HepG2 (cell line): ENCODE measurements at regions not wholly inside any gene's neighbourhood (a gene's known extent, or its start where the extent isn't known, plus 50 kb on each side); places are given as distances from the start of the nearest gene placed in this dataset.

Experiments
- ATAC-seq: fragments of 200-7000 bp; cut with Tn5 transposase; 3 replicates; pipeline ENCODE4 v1.9.1; 2020; ENCODE audit warnings: mild to moderate bottlenecking, moderate library complexity
- BruUV-seq: library from RNA; stranded (reverse); fragments of 400-500 nt; replicated peaks from 2 replicates; lab custom pipeline; 2021; lab: Mats Ljungman, UMichigan
- CTCF ChIA-PET: fragments of 300-600 bp; formaldehyde crosslinking; extraction: SDS; loops from one replicate; lab custom pipeline; 2021; ENCODE audit warnings: low total read pairs, inconsistent platforms, low intra/inter-chr PET ratio; lab: Yijun Ruan, JAX
- POLR2A ChIA-PET: fragments of 350-600 bp; sonication (Branson Sonifier 250); formaldehyde crosslinking; loops from one replicate; lab custom pipeline; 2020; ENCODE audit warnings: antibody characterized with exemption, inconsistent platforms; lab: Yijun Ruan, JAX
- DNase-seq: peaks from one replicate; pipeline ENCODE4 v3.0.0-alpha.2; 2015; ENCODE audit warnings: low spot score
- FAIRE-seq: peaks from 3 replicates; lab custom pipeline; 2011; peaks lifted over from hg19 to GRCh38; lab: Jason Lieb, UNC
- H2AFZ ChIP-seq: one replicate; pipeline ENCODE4 v1.6.1; 2011; ENCODE audit warnings: low read length, inconsistent platforms
- H3K27ac ChIP-seq: fragments of 300-600 bp; 3 replicates; pipeline ENCODE4 v1.8.0; 2011; ENCODE audit warnings: mixed run types, mild to moderate bottlenecking, mixed read lengths, low read length, inconsistent platforms; ENCODE audit not compliant: insufficient read depth; ENCODE audit errors: extremely low read length
- H3K27me3 ChIP-seq, 2 experiments: fragments of 200-600 bp in 1 of 2; 2 replicates in 1 of 2; 3 replicates in 1 of 2; pipeline versions ENCODE4 v1.6.0 to v1.8.0; 2011; ENCODE audit warnings: low read length in 2 of 2, mild to moderate bottlenecking in 2 of 2, moderate library complexity in 2 of 2, inconsistent platforms in 1 of 2; ENCODE audit not compliant: insufficient read depth in 2 of 2, control insufficient read depth in 1 of 2
- H3K36me3 ChIP-seq, 2 experiments: fragments of 200-600 bp in 1 of 2; replicated peaks in 1 of 2; 2 replicates in 1 of 2; 3 replicates in 1 of 2; pipeline versions ENCODE4 v1.5.1 to v1.8.0; 2011; ENCODE audit warnings: low read length in 2 of 2, inconsistent platforms in 1 of 2; ENCODE audit not compliant: insufficient read depth in 2 of 2, control insufficient read depth in 1 of 2
- H3K4me1 ChIP-seq: 2 replicates; pipeline ENCODE4 v1.5.1; 2012; ENCODE audit warnings: low read length, inconsistent platforms; ENCODE audit not compliant: insufficient read depth
- H3K4me2 ChIP-seq: 2 replicates; pipeline ENCODE4 v1.6.0; 2011; ENCODE audit warnings: low read depth, low read length, inconsistent platforms
- H3K4me3 ChIP-seq, 3 experiments: fragments of 200-600 bp in 1 of 3; sonication (generic), shearing (Covaris generic) in 1 of 3; replicated peaks in 1 of 3; 2 replicates each; pipeline ENCODE4 v1.5.1; 2011 to 2016; ENCODE audit warnings: low read length in 3 of 3, inconsistent platforms in 2 of 3, low read depth in 2 of 3, mild to moderate bottlenecking in 2 of 3, control low read depth in 1 of 3, mixed read lengths in 1 of 3; ENCODE audit not compliant: insufficient read depth in 1 of 3
- H3K79me2 ChIP-seq: one replicate; pipeline ENCODE4 v1.6.1; 2011; ENCODE audit warnings: low read length, inconsistent platforms; ENCODE audit not compliant: insufficient read depth
- H3K9ac ChIP-seq: 2 replicates; pipeline ENCODE4 v1.6.0; 2011; ENCODE audit warnings: mild to moderate bottlenecking, low read depth, low read length, inconsistent platforms; ENCODE audit not compliant: insufficient read depth
- H3K9me3 ChIP-seq: 2 replicates; pipeline ENCODE4 v1.5.1; 2012; ENCODE audit warnings: mild to moderate bottlenecking, low read length
- H4K20me1 ChIP-seq: 2 replicates; pipeline ENCODE4 v1.6.0; 2011; ENCODE audit warnings: inconsistent platforms, mild to moderate bottlenecking, low read length, moderate library complexity; ENCODE audit not compliant: insufficient read depth
- IKZF1 ChIP-seq: fragments of 450-650 bp; IDR thresholded peaks from 2 replicates; pipeline ENCODE4 v1.7.1; 2016
- IRX3 ChIP-seq: sonication (generic); formaldehyde crosslinking; IDR thresholded peaks from 2 replicates; pipeline ENCODE4 v1.8.1; 2023; ENCODE audit warnings: mild to moderate bottlenecking, low read depth, missing genetic modification reagents, borderline replicate concordance
- ZNF225 ChIP-seq: sonication (generic); formaldehyde crosslinking; IDR thresholded peaks from 2 replicates; pipeline ENCODE4 v1.4.0; 2020; ENCODE audit warnings: mild to moderate bottlenecking, missing genetic modification reagents
- ZNF878 ChIP-seq: sonication (generic); formaldehyde crosslinking; IDR thresholded peaks from 2 replicates; pipeline ENCODE4 v1.8.1; 2023; ENCODE audit warnings: mild to moderate bottlenecking, missing genetic modification reagents, moderate library complexity
- WGBS: methylation state at CpG from one replicate; pipeline ENCODE4 v1.1.6; 2017; ENCODE audit warnings: low lambda C conversion rate; 5-methylcytosine and 5-hydroxymethylcytosine counted together
- in situ Hi-C: cut with HindIII; loops from 2 replicates; pipeline ENCODE4 v1.10.0; 2017; ENCODE audit warnings: low pct_unique_long_range_greater_than_20kb; ENCODE audit not compliant: extremely low pct_ligation_motif_present
- intact Hi-C: fragments of 100-400 bp; cut with micrococcal nuclease; formaldehyde crosslinking; loops from one replicate; pipeline ENCODE4 v1.10.0; 2022; ENCODE audit not compliant: unreplicated experiment
- TF ChIP-seq, protein P1 (sequence below): IDR thresholded peaks from 2 replicates; pipeline ENCODE4 v1.6.1; 2016; ENCODE audit warnings: mild to moderate bottlenecking
- TF ChIP-seq, protein P2 (sequence below): sonication (generic); formaldehyde crosslinking; IDR thresholded peaks from 2 replicates; pipeline ENCODE4 v1.5.0; 2020; ENCODE audit warnings: mild to moderate bottlenecking, missing genetic modification reagents, borderline replicate concordance
- TF ChIP-seq, protein P3 (sequence below): sonication (generic); formaldehyde crosslinking; conservative IDR thresholded peaks from 2 replicates; pipeline ENCODE4 v1.8.1; 2023; ENCODE audit warnings: missing genetic modification reagents
- TF ChIP-seq, protein P4 (sequence below): sonication (generic); formaldehyde crosslinking; IDR thresholded peaks from 2 replicates; pipeline ENCODE4 v1.5.0; 2020; ENCODE audit warnings: mild to moderate bottlenecking, missing genetic modification reagents
- TF ChIP-seq, protein P5 (sequence below): sonication (generic); formaldehyde crosslinking; IDR thresholded peaks from 2 replicates; pipeline ENCODE4 v1.4.0; 2020; ENCODE audit warnings: missing genetic modification reagents; ENCODE audit errors: not compliant biosample characterization
- TF ChIP-seq, protein P6 (sequence below): sonication (generic); formaldehyde crosslinking; IDR thresholded peaks from 2 replicates; pipeline ENCODE4 v1.4.0; 2020; ENCODE audit warnings: missing genetic modification reagents

DNA sequence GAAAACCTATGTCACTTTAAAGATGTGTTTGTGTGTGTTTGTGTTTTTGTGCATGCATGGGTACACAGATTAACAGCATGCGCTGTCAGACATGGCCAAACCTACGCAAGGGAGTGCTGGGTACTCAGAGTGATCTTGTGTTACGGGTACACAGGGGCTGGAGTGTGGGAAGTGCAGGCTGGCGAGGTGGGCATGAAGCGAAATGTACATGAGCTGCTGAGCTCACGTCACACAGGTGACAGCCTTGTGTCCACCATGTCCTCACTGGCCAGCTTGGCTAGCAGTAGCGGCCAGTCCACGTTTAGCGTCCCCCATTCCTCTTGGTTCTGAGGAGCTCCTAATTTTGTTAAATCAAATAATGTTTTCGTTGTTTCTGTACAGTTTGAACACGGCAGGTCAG, 979.7 kb upstream of the TMEM132C start (continued):
- TF ChIP-seq, protein P1, sequence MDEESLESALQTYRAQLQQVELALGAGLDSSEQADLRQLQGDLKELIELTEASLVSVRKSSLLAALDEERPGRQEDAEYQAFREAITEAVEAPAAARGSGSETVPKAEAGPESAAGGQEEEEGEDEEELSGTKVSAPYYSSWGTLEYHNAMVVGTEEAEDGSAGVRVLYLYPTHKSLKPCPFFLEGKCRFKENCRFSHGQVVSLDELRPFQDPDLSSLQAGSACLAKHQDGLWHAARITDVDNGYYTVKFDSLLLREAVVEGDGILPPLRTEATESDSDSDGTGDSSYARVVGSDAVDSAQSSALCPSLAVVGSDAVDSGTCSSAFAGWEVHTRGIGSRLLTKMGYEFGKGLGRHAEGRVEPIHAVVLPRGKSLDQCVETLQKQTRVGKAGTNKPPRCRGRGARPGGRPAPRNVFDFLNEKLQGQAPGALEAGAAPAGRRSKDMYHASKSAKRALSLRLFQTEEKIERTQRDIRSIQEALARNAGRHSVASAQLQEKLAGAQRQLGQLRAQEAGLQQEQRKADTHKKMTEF (CRISPR knock-in tag): no peak
- TF ChIP-seq, protein P2, sequence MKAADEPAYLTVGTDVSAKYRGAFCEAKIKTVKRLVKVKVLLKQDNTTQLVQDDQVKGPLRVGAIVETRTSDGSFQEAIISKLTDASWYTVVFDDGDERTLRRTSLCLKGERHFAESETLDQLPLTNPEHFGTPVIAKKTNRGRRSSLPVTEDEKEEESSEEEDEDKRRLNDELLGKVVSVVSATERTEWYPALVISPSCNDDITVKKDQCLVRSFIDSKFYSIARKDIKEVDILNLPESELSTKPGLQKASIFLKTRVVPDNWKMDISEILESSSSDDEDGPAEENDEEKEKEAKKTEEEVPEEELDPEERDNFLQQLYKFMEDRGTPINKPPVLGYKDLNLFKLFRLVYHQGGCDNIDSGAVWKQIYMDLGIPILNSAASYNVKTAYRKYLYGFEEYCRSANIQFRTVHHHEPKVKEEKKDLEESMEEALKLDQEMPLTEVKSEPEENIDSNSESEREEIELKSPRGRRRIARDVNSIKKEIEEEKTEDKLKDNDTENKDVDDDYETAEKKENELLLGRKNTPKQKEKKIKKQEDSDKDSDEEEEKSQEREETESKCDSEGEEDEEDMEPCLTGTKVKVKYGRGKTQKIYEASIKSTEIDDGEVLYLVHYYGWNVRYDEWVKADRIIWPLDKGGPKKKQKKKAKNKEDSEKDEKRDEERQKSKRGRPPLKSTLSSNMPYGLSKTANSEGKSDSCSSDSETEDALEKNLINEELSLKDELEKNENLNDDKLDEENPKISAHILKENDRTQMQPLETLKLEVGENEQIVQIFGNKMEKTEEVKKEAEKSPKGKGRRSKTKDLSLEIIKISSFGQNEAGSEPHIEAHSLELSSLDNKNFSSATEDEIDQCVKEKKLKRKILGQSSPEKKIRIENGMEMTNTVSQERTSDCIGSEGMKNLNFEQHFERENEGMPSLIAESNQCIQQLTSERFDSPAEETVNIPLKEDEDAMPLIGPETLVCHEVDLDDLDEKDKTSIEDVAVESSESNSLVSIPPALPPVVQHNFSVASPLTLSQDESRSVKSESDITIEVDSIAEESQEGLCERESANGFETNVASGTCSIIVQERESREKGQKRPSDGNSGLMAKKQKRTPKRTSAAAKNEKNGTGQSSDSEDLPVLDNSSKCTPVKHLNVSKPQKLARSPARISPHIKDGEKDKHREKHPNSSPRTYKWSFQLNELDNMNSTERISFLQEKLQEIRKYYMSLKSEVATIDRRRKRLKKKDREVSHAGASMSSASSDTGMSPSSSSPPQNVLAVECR (CRISPR knock-in tag): no peak

DNA sequence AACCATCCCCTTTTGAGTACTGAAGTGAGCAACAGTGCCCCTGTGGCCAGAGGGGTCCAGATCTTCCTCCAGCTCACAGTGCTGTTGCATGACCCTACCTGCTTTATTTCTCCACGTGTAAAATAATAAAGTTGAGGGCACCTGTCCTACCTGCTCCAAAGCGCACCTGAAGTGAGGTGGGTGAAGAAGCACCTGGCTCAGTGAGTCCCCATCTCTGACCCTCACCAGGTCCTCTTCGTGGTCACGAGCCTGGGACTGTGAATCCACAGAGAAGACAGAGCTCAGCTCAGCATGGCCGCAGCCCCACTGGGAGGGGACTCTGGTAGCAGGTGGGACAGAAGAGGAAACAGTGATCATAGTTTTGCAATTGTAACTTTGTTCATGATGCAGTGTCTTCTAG, 976.7 kb upstream of the TMEM132C start:
- no peaks in the 10 kb centered on the region for H3K79me2 ChIP-seq
- in situ Hi-C loops (no loop called here), intact Hi-C loops (no loop called here)
- H3K4me2 ChIP-seq: no peak overlapping the region
- H4K20me1 ChIP-seq: no peaks in the 10 kb centered on the region
- H2AFZ ChIP-seq: no peak overlapping the region
- H3K4me1 ChIP-seq: no peaks in the 10 kb centered on the region
- FAIRE-seq: no peak
- no peak for DNase-seq
- H3K27me3 ChIP-seq: no peaks in the 10 kb centered on the region
- no peak overlapping the region for H3K4me3 ChIP-seq
- no peak for ATAC-seq
- POLR2A ChIA-PET: no interaction called here
- H3K27ac ChIP-seq: no peak overlapping the region
- H3K9me3 ChIP-seq: no peaks in the 10 kb centered on the region
- no peak overlapping the region for H3K9ac ChIP-seq
- WGBS: 0% methylated on average over 2 of the region's 5 CpGs
- CTCF ChIA-PET: no interaction called here
- no peaks in the 10 kb centered on the region for H3K36me3 ChIP-seq
- BruUV-seq: no TSS peak
- no peak for TF ChIP-seq IRX3 (CRISPR knock-in tag)
- TF ChIP-seq, protein P3, sequence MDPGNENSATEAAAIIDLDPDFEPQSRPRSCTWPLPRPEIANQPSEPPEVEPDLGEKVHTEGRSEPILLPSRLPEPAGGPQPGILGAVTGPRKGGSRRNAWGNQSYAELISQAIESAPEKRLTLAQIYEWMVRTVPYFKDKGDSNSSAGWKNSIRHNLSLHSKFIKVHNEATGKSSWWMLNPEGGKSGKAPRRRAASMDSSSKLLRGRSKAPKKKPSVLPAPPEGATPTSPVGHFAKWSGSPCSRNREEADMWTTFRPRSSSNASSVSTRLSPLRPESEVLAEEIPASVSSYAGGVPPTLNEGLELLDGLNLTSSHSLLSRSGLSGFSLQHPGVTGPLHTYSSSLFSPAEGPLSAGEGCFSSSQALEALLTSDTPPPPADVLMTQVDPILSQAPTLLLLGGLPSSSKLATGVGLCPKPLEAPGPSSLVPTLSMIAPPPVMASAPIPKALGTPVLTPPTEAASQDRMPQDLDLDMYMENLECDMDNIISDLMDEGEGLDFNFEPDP (CRISPR knock-in tag): no peak
- TF ChIP-seq, protein P4, sequence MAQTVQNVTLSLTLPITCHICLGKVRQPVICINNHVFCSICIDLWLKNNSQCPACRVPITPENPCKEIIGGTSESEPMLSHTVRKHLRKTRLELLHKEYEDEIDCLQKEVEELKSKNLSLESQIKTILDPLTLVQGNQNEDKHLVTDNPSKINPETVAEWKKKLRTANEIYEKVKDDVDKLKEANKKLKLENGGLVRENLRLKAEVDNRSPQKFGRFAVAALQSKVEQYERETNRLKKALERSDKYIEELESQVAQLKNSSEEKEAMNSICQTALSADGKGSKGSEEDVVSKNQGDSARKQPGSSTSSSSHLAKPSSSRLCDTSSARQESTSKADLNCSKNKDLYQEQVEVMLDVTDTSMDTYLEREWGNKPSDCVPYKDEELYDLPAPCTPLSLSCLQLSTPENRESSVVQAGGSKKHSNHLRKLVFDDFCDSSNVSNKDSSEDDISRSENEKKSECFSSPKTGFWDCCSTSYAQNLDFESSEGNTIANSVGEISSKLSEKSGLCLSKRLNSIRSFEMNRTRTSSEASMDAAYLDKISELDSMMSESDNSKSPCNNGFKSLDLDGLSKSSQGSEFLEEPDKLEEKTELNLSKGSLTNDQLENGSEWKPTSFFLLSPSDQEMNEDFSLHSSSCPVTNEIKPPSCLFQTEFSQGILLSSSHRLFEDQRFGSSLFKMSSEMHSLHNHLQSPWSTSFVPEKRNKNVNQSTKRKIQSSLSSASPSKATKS: no peak
- no peak for TF ChIP-seq ZNF878
- TF ChIP-seq, protein P5, sequence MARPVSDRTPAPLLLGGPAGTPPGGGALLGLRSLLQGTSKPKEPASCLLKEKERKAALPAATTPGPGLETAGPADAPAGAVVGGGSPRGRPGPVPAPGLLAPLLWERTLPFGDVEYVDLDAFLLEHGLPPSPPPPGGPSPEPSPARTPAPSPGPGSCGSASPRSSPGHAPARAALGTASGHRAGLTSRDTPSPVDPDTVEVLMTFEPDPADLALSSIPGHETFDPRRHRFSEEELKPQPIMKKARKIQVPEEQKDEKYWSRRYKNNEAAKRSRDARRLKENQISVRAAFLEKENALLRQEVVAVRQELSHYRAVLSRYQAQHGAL (CRISPR knock-in tag): no peak
- TF ChIP-seq, protein P6, sequence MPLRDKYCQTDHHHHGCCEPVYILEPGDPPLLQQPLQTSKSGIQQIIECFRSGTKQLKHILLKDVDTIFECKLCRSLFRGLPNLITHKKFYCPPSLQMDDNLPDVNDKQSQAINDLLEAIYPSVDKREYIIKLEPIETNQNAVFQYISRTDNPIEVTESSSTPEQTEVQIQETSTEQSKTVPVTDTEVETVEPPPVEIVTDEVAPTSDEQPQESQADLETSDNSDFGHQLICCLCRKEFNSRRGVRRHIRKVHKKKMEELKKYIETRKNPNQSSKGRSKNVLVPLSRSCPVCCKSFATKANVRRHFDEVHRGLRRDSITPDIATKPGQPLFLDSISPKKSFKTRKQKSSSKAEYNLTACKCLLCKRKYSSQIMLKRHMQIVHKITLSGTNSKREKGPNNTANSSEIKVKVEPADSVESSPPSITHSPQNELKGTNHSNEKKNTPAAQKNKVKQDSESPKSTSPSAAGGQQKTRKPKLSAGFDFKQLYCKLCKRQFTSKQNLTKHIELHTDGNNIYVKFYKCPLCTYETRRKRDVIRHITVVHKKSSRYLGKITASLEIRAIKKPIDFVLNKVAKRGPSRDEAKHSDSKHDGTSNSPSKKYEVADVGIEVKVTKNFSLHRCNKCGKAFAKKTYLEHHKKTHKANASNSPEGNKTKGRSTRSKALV: no peak
- TF ChIP-seq IKZF1: no peak
- TF ChIP-seq ZNF225 (CRISPR knock-in tag): no peak
